IPS DF 4.7 (cell line): ENCODE measurements at regions not wholly inside any gene's neighbourhood (a gene's known extent, or its start where the extent isn't known, plus 50 kb on each side); places are given as distances from the start of the nearest gene placed in this dataset.
"Not testable (repeated sequence)": the region's sequence is repeated elsewhere in the genome, so short reads cannot be mapped to it uniquely, and the experiment has no call there.

ENCODE experiments used
- DNase-seq: peaks from one replicate; pipeline ENCODE4 v3.0.0-alpha.2; 2013; ENCODE audit warnings: low spot score; ENCODE audit errors: extremely low read depth

DNA sequence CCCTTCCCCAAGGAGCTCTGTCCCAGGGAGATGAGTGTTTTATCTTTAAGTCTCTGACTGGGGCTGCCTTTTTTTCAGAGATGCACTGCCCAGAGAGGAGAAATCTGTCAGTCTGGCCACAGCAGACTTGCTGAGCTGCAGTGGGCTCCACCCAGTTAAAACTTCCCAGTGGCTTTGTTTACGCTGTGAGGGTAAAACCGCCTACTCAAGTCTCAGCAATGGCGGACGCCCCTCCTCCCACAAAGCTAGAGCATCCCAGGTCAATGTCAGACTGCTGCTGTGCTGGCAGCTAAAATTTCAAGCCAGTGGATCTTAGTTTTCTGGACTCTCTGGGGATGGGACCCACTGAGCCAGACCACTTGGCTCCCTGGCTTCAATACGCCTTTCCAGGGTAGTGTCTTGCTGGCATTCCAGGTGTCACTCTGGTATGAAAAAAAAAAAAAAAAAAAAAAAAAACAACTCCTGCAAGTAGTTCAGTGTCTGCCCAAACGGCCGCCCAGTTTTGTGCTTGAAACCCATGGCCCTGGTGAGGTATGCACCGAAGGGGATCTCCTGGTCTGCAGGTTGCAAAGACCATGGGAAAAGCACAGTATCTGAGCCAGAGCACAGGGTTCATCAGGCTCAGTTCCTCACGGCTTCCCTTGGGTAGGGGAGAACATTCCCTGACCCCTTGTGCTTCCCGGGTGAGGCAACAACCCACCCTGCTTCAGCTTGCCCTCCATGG is 1616.1 kb upstream of the ADGRL3 start:
- DNase-seq, result no peak

- no peak for DNase-seq
Observed at GRCh38 chr4:59597536-59598329, 1602.4 kb upstream of the ADGRL3 start.

DNA sequence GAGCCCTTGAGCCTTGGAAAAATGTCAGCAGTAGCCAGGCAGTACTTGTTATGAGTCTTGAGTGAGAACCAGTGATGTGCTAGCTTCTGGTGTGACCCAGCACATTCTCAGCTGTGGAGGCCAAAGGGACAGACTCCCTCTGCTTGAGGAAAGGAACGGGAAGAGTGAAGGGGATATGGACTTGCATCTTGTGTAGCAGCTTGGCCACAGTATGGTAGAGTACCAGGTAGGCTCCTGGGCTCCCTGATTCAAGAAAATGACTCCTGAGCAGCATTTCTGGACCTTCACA is 1601.9 kb upstream of the ADGRL3 start:
- DNase-seq, result no peak

DNA sequence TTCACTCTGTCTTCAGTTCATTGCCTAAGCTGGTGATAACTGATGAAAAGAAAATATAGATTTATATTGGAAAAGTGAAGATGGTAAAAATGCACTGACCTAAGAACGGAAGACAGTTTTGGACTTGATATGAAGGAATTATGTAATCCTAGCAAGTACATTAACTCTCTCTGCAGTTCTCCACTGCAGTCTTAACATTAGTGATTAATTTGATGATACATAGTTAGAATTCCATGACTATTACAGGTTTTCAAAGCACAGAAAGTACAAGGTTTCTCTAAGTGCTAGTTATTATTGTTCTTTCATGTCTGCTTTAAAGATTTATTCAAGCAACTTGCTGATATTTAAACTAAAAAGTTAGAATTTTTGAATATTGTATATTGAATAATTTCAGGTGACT is 1591.7 kb upstream of the ADGRL3 start:
- DNase-seq, result no peak

GRCh38 chr4:59612235-59612634 is 1587.9 kb upstream of the ADGRL3 start:
- no peak for DNase-seq

DNA sequence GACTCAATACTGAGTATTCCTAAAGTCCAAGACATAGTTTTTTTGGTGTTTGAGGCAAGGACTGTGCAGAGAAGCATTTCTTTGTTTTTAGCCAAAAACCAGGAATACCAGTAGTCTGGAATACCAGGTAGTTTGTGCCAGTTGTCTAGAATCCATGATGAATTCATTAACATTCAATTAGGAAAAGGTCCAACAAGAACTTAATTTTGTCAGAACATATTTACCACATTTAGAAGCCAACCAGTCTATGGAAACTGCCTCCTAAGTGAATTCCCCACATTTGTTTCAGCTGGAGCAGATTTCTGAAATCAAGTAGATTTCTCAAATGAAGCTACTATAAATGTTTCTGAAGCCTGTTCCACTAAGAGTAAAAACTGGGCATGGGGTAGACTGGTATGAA is 1584.8 kb upstream of the ADGRL3 start:
- no peak for DNase-seq

- DNase-seq, result no peak
Observed at GRCh38 chr4:59629348-59629747, 1570.8 kb upstream of the ADGRL3 start.

GRCh38 chr4:59630235-59630634 is 1569.9 kb upstream of the ADGRL3 start:
- no peak for DNase-seq

GRCh38 chr4:59630922-59631321 is 1569.2 kb upstream of the ADGRL3 start:
- DNase-seq, result no peak

GRCh38 chr4:59637596-59637995 is 1562.5 kb upstream of the ADGRL3 start:
- DNase-seq, result no peak

- no peak for DNase-seq
Observed at GRCh38 chr4:59643682-59644081, 1556.4 kb upstream of the ADGRL3 start.

DNA sequence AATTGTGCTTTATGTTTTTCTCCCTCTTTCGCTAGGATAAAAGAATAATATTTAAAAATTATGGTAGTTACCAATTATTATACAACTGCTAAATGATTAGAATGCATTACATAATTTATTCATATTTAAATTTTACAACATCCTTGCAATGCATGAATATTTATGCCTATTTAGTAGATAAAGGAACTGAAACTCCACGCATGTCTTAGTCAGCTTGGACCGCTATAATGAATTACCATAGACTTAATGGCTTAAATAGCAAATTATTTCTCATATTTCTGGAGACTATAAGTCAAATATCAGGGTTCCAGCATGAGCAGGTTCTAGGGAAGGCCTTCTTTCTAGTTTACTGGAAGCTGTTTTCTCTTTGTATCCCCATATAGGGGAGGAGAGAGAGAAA is 1555.4 kb upstream of the ADGRL3 start:
- no peak for DNase-seq

DNA sequence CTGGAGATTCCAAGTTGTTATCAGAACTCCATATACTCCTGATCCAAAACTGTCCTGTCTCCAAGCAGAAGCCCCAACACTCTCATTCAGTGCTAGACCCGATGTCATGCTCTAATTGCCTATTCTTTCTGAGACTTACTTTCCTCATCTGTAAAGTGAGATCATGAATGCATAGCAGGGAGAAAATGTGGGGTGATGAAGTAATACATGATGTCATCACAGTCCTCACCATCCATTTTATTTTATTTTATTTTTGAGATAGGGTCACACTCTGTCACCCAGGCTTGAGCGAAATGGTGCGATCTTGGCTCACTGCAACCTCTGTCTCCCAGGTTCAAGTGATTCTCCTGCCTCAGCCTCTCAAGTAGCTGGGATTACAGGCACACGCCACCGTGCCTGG is 1554.0 kb upstream of the ADGRL3 start:
- DNase-seq, result no peak

GRCh38 chr4:59647011-59647410 is 1553.1 kb upstream of the ADGRL3 start:
- DNase-seq, result no peak

- no peak for DNase-seq
Observed at GRCh38 chr4:59647500-59647899, 1552.6 kb upstream of the ADGRL3 start.

- no peak for DNase-seq
Observed at GRCh38 chr4:59650861-59651260, 1549.3 kb upstream of the ADGRL3 start.

DNA sequence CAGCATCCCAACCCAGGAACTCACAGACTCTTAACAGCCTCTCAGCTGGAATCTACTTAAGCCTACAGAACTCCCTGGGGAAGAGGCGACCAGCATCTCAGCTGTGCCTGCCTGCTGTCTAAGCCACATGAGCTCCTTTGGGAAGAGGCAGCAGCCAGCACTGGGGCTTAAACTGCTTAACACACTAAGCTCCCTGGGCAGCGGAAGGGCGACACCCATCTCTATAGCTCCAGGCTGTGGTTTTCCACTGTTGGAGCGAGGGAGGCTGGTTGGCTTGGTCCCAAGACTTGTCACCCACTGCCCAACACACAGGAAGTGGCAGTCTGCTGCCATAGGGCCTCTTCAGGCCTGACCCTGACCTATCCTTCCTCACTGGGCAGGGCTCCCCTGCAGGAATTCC is 1544.1 kb upstream of the ADGRL3 start:
- no peak for DNase-seq

DNA sequence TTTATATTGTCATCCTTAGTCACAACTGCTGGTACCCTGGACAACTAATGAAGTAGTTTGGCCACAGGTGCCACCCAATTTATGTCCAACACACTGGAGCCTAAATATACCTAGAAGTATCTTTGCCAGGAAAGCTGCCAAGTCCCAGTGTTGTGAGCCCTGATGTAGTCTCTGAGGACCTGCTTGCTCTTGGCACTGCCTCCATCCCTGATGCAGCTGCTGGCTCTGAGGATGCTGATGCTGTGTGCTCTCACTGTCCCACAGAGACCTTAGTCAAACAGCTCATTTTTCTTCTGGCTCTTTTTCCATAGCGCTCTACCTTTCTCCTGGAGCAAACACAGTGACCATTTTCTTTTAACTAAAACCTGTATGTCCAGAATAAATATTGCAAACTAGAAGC is 1535.4 kb upstream of the ADGRL3 start:
- DNase-seq, result no peak

- DNase-seq, result no peak
Observed at GRCh38 chr4:59666645-59667044, 1533.5 kb upstream of the ADGRL3 start.

- no peak for DNase-seq
Observed at GRCh38 chr4:59671037-59671436, 1529.1 kb upstream of the ADGRL3 start.

DNA sequence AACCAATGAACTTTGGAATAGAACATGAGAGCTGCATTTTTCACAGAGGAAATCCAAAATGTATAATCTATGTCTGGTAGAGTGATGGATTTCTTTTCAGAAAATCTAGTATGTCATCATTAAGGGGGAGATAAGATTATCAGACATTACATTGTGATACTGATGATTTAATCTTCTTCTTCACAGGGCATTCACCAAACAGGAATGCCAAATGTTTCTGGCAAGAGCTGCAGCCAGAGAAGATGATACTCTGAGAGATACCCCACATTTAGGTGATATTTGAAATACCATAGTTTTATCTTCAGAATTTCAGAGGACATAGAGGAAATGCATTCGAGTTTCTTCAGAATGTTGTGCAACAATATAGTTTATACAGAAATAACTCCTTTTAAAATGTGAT is 1523.7 kb upstream of the ADGRL3 start:
- DNase-seq, result no peak

DNA sequence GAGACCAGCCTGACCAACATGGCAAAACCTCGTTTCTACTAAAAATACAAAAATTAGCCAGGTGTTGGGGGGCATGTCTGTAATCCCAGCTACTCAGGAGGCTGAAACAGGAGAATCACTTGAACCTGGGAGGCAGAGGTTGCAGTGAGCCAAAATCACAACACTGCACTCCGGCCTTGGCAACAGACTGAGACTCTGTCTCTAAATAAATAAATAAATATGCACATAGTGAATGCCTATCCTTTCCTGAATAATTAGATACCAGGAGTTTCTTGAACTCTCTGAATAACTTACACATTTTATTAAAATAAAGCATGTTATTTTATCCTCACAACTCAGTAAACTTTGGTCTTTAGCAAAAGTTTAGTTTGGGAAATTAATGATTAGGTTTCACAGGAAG is 1523.1 kb upstream of the ADGRL3 start:
- DNase-seq, result not testable (repeated sequence)

GRCh38 chr4:59685626-59686025 is 1514.5 kb upstream of the ADGRL3 start:
- no peak for DNase-seq
